Stomach (tissue), 4 donors: ENCODE measurements at regions not wholly inside any gene's neighbourhood (a gene's known extent, or its start where the extent isn't known, plus 50 kb on each side); places are given as distances from the start of the nearest gene placed in this dataset.

Experiments
- CTCF ChIP-seq, 7 experiments: fragments of 450-650 bp in 4 of 7; fragments of 200-600 bp in 3 of 7; sonication (generic) in 3 of 7; IDR thresholded peaks; one replicate each; pipeline ENCODE4 v1.5.1; 2016 to 2019; ENCODE audit warnings: antibody characterized with exemption in 7 of 7, control low read depth in 2 of 7, mild to moderate bottlenecking in 1 of 7
- EP300 ChIP-seq: sonication (generic); formaldehyde crosslinking; IDR thresholded peaks from one replicate; pipeline ENCODE4 v1.6.1; 2017; ENCODE audit warnings: antibody characterized with exemption
- POLR2A ChIP-seq, 4 donors: fragments of 450-650 bp; IDR thresholded peaks; one replicate each; pipeline ENCODE4 v1.6.1; 2016; ENCODE audit warnings: antibody characterized with exemption in 4 of 4, control low read depth in 2 of 4, mild to moderate bottlenecking in 1 of 4, moderate library complexity in 1 of 4

GRCh38 chr16:79532273-79532672, 68.3 kb downstream of the MAF start:
- TF ChIP-seq EP300 (no peak), CTCF (IDR thresholded peaks at IDR 0.05) (no peak), POLR2A (IDR thresholded peaks at IDR 0.05) (no peak)
